ENCODE measurements at regions not wholly inside any gene's neighbourhood (a gene's known extent, or its start where the extent isn't known, plus 50 kb on each side); places are given as distances from the start of the nearest gene placed in this dataset.

GRCh38 chr2:137862651-137863050 is 101.6 kb upstream of the HNMT start:
- no peak for TF ChIP-seq POLR2A (IDR thresholded peaks at IDR 0.05)
- no peak for TF ChIP-seq CTCF (IDR thresholded peaks at IDR 0.05)

All from right lobe of liver (tissue), 4 donors.